ENCODE measurements at regions not wholly inside any gene's neighbourhood (a gene's known extent, or its start where the extent isn't known, plus 50 kb on each side); places are given as distances from the start of the nearest gene placed in this dataset.

GRCh38 chr3:84679211-84679610 is 279.6 kb upstream of the CADM2 start:
- TF ChIP-seq, protein P1, sequence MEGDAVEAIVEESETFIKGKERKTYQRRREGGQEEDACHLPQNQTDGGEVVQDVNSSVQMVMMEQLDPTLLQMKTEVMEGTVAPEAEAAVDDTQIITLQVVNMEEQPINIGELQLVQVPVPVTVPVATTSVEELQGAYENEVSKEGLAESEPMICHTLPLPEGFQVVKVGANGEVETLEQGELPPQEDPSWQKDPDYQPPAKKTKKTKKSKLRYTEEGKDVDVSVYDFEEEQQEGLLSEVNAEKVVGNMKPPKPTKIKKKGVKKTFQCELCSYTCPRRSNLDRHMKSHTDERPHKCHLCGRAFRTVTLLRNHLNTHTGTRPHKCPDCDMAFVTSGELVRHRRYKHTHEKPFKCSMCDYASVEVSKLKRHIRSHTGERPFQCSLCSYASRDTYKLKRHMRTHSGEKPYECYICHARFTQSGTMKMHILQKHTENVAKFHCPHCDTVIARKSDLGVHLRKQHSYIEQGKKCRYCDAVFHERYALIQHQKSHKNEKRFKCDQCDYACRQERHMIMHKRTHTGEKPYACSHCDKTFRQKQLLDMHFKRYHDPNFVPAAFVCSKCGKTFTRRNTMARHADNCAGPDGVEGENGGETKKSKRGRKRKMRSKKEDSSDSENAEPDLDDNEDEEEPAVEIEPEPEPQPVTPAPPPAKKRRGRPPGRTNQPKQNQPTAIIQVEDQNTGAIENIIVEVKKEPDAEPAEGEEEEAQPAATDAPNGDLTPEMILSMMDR (IDR thresholded peaks at IDR 0.05), result no peak
- no peak for TF ChIP-seq POLR2A (IDR thresholded peaks at IDR 0.05)

All from stomach (tissue), 4 donors.